Epithelial cell of proximal tubule (primary cell): ENCODE measurements at regions not wholly inside any gene's neighbourhood (a gene's known extent, or its start where the extent isn't known, plus 50 kb on each side); places are given as distances from the start of the nearest gene placed in this dataset.

Source experiments
- DNase-seq: peaks from one replicate; pipeline ENCODE4 v3.0.0-alpha.2; 2011; ENCODE audit warnings: low read depth
- H3K4me3 ChIP-seq: 2 replicates; pipeline ENCODE4 v1.5.1; 2011; ENCODE audit warnings: low read depth, mild to moderate bottlenecking, low read length
- TF ChIP-seq, protein P1 (sequence below): conservative IDR thresholded peaks from 2 replicates; pipeline ENCODE4 v1.5.1; 2012; ENCODE audit warnings: low read depth, mild to moderate bottlenecking, low read length

GRCh38 chrX:84715315-84715714, 213.1 kb upstream of the HDX start:
- TF ChIP-seq, protein P1, sequence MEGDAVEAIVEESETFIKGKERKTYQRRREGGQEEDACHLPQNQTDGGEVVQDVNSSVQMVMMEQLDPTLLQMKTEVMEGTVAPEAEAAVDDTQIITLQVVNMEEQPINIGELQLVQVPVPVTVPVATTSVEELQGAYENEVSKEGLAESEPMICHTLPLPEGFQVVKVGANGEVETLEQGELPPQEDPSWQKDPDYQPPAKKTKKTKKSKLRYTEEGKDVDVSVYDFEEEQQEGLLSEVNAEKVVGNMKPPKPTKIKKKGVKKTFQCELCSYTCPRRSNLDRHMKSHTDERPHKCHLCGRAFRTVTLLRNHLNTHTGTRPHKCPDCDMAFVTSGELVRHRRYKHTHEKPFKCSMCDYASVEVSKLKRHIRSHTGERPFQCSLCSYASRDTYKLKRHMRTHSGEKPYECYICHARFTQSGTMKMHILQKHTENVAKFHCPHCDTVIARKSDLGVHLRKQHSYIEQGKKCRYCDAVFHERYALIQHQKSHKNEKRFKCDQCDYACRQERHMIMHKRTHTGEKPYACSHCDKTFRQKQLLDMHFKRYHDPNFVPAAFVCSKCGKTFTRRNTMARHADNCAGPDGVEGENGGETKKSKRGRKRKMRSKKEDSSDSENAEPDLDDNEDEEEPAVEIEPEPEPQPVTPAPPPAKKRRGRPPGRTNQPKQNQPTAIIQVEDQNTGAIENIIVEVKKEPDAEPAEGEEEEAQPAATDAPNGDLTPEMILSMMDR = no peak
- no peak for DNase-seq
- no peak overlapping the region for H3K4me3 ChIP-seq

DNA sequence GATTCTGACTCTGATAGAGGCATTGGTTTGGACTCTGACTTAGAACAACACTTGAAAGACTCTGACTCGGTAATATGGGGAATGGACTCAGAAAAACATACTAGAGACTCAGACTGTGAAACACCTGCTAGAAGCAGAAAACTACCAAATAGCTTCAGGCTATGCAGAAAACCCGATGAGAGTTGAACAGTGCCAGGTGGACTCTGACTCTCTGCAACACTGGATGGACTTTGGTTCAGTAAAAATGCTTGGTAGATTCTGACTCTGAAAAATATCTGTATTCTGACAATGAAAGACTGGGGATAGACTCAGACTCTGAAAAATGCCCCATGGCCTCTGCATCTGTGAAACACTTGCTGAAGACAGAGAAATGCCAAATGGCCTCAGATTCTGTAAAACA, 215.1 kb upstream of the HDX start:
- DNase-seq = no peak
- TF ChIP-seq, protein P1 = no peak
- no peak overlapping the region for H3K4me3 ChIP-seq

DNA sequence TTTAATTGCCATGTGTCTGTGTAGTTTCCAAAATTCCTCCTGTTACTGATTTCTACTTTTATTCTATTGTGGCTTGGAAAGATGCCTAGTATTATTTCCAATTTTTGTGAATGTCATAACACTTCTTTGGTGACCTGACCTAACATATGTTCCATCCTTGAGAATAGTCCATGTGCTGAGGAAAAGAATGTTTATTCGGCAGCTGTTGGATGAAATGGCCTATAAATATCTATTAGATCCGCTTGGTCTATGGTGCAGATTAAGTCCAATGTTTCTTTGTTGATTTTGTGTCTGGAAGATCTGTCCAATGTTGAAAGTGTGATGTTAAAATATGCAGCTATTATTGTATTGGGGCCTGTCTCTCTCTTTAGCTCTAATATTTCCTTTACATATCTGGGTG, 219.2 kb upstream of the HDX start:
- TF ChIP-seq, protein P1 = no peak
- DNase-seq = no peak
- H3K4me3 ChIP-seq = no peak overlapping the region

DNA sequence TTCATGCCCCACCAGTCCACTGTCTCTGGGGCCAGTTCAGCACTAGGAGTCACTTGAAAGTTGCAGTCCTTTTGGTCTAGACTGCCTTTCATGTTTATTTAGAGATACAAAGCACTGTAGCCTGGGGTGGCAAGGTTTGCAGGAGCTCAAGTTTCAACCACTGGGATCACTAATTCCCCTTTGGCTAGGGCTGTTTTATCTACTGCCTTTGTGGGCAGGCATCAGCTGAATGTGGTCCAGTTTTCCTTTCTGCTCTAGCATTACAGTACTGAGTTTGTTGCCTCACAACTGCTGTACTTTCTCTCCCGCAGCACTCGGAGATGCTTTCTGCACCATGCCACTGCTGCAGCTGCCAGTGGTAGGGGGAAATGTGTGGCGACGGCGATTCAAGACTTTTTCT, 222.3 kb upstream of the HDX start:
- TF ChIP-seq, protein P1 = no peak

DNA sequence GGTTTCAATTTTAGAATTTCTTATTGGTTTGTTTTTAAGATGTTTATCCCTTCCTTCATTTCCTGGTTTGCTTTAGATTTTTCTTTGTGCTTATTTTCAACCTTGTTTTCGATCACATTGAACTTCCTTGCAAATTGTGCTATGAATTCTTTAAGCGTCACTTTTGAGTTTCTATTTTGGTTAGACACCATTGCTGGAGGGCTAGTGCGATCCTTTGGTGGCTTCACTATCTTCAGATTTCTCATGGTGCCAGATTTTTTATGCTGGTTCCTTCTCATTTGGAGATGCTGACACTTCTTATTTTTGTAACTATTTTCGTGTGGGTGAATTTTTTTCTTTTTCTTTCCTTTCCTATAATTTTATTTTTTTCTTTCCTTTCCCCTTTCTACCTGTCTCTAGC, 227.2 kb upstream of the HDX start:
- no peak for DNase-seq
- H3K4me3 ChIP-seq = no peak overlapping the region
- TF ChIP-seq, protein P1 = no peak

More for the DNA sequence above, 222.3 kb upstream of the HDX start:
- DNase-seq = no peak
- no peak overlapping the region for H3K4me3 ChIP-seq

GRCh38 chrX:84729809-84730208, 227.6 kb upstream of the HDX start:
- DNase-seq = no peak
- no peak overlapping the region for H3K4me3 ChIP-seq
- TF ChIP-seq, protein P1 = peak; percentile 75

- TF ChIP-seq, protein P1 = no peak
- DNase-seq = no peak
- no peak overlapping the region for H3K4me3 ChIP-seq
Measured at GRCh38 chrX:84735025-84735424, 232.8 kb upstream of the HDX start.
